BE2C (cell line): ENCODE measurements at regions not wholly inside any gene's neighbourhood (a gene's known extent, or its start where the extent isn't known, plus 50 kb on each side); places are given as distances from the start of the nearest gene placed in this dataset.
A peak's percentile ranks its signal among the peaks of the same experiment; 100 is the strongest.
"Not testable (repeated sequence)": the region's sequence is repeated elsewhere in the genome, so short reads cannot be mapped to it uniquely, and the experiment has no call there.

Experiments
- DNase-seq: peaks from one replicate; pipeline ENCODE4 v3.0.0-alpha.2; 2020
- H3K27me3 ChIP-seq: fragments of 250-450 bp; sonication (Bioruptor Pico); 2 replicates; pipeline ENCODE4 v1.5.1; 2020; ENCODE audit warnings: mild to moderate bottlenecking
- H3K36me3 ChIP-seq: fragments of 250-450 bp; sonication (Bioruptor Pico); 2 replicates; pipeline ENCODE4 v1.5.1; 2020; ENCODE audit warnings: mild to moderate bottlenecking
- H3K4me1 ChIP-seq: fragments of 250-450 bp; sonication (Bioruptor Pico); 2 replicates; pipeline ENCODE4 v1.5.1; 2020
- H3K4me3 ChIP-seq: 2 replicates; pipeline ENCODE4 v1.5.1; 2011; ENCODE audit warnings: low read depth, low read length
- H3K9me3 ChIP-seq: fragments of 250-450 bp; sonication (Bioruptor Pico); 2 replicates; pipeline ENCODE4 v1.5.1; 2020
- CTCF ChIP-seq: IDR thresholded peaks from 2 replicates; pipeline ENCODE4 v1.5.1; 2012; ENCODE audit warnings: mild to moderate bottlenecking, low read depth, low read length

- no peak overlapping the region for H3K4me3 ChIP-seq
- no peaks in the 10 kb centered on the region for H3K36me3 ChIP-seq
- DNase-seq: no peak
- peaks cover 8% of the 10 kb centered on the region; the same call in 1 of the 2 replicates for H3K27me3 ChIP-seq
- 0 out of 2 replicates have a peak, but pooled peaks have one; percentile 11 for TF ChIP-seq CTCF
- H3K4me1 ChIP-seq: no peaks in the 10 kb centered on the region
- no peaks in the 10 kb centered on the region; the same call in 1 of the 2 replicates for H3K9me3 ChIP-seq
Observed at GRCh38 chr13:43963726-43964125, 84.0 kb downstream of the LACC1 start.

GRCh38 chr13:43964698-43965458, 85.2 kb downstream of the LACC1 start:
- Histone ChIP-seq H3K4me3 (no peak overlapping the region), H3K36me3 (no peaks in the 10 kb centered on the region), H3K27me3 (peaks cover 6% of the 10 kb centered on the region; the same call in 1 of the 2 replicates), H3K9me3 (no peaks in the 10 kb centered on the region; the same call in 1 of the 2 replicates), H3K4me1 (no peaks in the 10 kb centered on the region)
- no peak for DNase-seq
- no peak for TF ChIP-seq CTCF

- TF ChIP-seq CTCF: no peak
- DNase-seq: no peak
- Histone ChIP-seq H3K36me3 (no peaks in the 10 kb centered on the region), H3K9me3 (no peaks in the 10 kb centered on the region; the same call in 1 of the 2 replicates), H3K4me1 (no peaks in the 10 kb centered on the region), H3K4me3 (no peak overlapping the region), H3K27me3 (0 out of 2 replicates have a peak, but pooled peaks cover under 1% of the 10 kb centered on the region)
Observed at GRCh38 chr13:43965459-43965845, 85.7 kb downstream of the LACC1 start.

- H3K4me3 ChIP-seq, H3K27me3 ChIP-seq, H3K9me3 ChIP-seq, H3K36me3 ChIP-seq, DNase-seq, H3K4me1 ChIP-seq: not testable (repeated sequence)
Observed at GRCh38 chr13:43968251-43968942, 88.7 kb downstream of the LACC1 start.

- not testable (repeated sequence) for H3K27me3 ChIP-seq, H3K36me3 ChIP-seq, DNase-seq, H3K4me1 ChIP-seq, H3K4me3 ChIP-seq, H3K9me3 ChIP-seq
Observed at GRCh38 chr13:43968943-43969690, 89.4 kb downstream of the LACC1 start.

GRCh38 chr13:43969919-43970318, 90.2 kb downstream of the LACC1 start:
- H3K36me3 ChIP-seq, H3K27me3 ChIP-seq, H3K4me1 ChIP-seq, H3K4me3 ChIP-seq, H3K9me3 ChIP-seq, DNase-seq: not testable (repeated sequence)

- H3K9me3 ChIP-seq, DNase-seq: not testable (repeated sequence)
Observed at GRCh38 chr13:43970520-43971242, 91.0 kb downstream of the LACC1 start.

GRCh38 chr13:43971324-43971723, 91.6 kb downstream of the LACC1 start:
- not testable (repeated sequence) for DNase-seq, H3K9me3 ChIP-seq, H3K27me3 ChIP-seq, H3K36me3 ChIP-seq, H3K4me3 ChIP-seq, H3K4me1 ChIP-seq

More at GRCh38 chr13:43970520-43971242, 91.0 kb downstream of the LACC1 start:
- not testable (repeated sequence) for H3K27me3 ChIP-seq, H3K4me3 ChIP-seq, H3K36me3 ChIP-seq, H3K4me1 ChIP-seq
